GM21576 (cell line): ENCODE measurements at regions not wholly inside any gene's neighbourhood (a gene's known extent, or its start where the extent isn't known, plus 50 kb on each side); places are given as distances from the start of the nearest gene placed in this dataset.

ENCODE experiments used
- ATAC-seq: cut with Tn5 transposase; IDR thresholded peaks from one replicate; pipeline ENCODE4 v1.9.1; 2021; ENCODE audit warnings: mild to moderate bottlenecking, moderate library complexity; ENCODE audit not compliant: unreplicated experiment

DNA sequence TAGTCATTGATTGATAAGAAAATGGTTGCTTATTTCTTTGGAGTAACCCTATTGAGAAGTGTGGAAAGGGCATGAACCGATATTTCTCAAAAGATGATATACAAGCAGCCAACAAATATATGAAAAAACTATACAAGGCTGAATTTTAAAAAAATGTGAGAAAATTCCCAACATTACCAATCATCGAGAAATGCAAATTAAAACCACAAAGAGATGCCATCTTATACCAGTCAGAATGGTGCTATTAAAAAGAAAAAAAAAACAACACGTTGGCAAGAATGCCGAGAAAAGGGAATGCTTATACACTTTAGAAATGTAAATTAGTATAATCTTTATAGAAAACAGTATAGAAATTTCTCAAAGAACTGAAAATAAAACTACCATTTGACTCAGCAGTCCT is 77.7 kb upstream of the ROBO1 start:
- ATAC-seq, result no peak

DNA sequence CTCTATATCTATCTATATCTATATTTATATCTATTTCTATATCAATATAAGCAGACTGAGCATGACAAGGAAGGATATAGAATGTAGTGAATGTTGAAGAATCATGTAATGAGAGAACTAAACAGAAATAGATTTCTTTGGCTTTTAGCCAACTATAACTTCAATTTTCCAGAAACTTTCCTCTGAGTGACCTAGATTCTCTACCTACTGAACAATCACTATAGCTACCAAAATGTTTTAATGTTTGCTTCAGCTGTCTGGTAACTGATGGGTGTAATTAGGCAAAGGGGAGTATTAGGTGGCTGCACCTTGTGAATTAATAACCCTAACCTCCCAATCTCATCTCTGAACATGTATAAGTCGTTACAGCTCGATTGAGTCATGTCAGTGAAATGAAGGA is 76.4 kb upstream of the ROBO1 start:
- no peak for ATAC-seq

DNA sequence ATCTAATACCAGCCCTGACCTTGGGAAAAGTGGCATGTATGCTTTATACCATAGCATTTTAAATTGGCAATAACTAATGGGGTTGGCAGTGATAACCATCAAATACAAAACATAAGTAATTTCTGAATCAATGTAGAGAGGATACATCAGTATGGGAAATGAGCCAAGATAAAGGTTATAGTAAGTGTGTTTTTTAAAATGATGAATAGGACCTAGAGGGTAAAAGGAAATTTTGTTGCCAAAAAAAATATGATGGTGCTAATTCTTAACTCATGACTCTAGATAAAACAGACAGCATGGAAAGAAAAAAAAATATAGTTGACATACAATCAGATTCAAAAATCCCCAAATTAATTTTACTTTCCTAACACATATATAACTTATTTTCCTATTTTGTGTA is 75.4 kb upstream of the ROBO1 start:
- no peak for ATAC-seq

DNA sequence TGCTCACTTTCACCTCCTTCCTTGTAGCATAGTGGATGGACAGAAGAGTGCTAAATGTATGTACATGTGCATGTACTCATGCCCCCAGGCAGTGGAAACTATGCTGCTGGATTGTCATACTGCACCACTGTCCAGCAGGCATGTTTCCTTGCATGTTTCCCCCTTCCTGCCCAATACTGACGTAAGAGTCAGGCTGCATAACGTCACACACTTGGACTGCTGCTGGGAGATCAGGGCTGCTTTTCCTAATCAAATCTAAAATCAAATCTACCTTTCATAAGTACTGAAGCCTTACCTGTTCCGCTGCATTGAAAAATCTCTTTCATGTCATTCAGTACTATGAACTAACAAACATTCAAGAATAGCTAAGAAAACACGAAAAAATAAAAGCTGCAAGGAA is 67.9 kb upstream of the ROBO1 start:
- no peak for ATAC-seq

DNA sequence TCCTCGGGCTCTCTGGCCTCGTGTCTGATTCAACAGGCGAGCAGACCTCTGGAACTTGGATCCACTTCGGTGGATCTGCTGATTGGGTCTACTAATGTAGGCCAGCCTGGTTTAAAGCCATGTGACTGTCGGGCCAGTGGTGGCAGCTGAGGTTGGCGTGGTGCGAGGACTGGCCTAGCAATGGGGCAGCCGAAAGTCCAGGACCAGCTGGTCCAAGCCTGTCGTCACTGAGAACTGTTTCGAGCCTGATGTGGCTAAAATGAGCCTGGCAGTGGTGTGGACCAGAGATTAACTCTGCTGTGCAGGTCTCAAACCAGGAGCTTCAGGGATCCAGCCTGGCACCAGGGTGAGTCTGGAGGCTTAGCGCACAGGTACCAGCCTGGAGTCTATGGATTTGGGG is 56.4 kb upstream of the ROBO1 start:
- no peak for ATAC-seq

DNA sequence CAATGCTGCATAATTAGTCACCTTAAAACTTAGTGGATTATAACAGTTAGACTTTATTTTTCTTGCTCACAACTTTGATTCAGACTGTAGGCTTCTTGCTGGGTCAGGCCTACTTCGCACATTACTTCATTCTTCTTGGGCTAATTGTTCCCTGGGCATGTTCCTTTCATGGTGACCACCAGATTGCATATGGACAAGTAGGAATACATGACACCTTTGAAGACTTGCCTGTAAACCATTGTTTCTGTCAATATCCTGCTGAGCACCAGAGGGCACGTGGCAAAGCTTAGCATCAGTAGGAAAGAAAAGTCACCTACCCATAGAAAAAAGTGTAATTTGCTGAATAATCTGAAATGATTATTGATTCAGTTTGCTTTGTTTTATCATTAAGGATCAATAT is 54.3 kb upstream of the ROBO1 start:
- ATAC-seq, result no peak

DNA sequence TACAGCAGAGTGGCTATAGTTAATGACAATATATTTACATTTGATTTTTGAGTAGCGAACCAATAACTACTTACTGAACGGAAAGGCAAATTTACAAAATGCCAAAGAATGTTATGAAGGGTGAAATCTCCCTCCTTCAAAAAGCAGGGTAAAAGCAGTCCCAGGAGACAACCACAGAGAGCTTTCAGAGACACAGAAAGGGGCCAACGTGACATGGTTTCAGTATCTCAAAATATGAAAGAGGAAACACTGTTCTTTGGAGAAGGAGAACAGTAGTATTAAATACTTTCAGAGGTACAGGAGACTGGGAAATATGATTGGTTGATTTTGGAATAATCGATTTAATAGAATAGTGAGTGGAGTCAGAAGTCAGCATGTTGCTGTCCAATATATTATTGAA is 52.3 kb upstream of the ROBO1 start:
- no peak for ATAC-seq

DNA sequence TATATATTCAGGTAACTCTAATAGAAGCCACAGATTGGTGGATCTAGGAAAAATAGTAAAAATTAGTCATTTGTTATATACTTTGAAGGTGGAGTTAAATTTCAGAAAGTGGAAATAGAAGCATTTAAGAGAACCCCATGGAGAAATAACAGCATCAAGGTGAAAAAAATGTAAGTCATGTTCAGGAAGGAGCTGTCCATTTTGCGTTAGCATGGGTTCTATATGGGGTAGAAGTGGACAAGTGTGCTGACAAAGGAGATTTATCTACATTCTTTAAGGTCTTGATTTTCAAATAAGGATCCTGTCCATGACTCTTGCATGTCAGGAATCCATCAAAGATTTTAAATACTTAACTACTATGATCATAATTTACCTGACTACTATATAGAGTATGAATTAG is 50.2 kb upstream of the ROBO1 start:
- ATAC-seq, result no peak
